Right renal pelvis (tissue), 4 donors: ENCODE measurements at regions not wholly inside any gene's neighbourhood (a gene's known extent, or its start where the extent isn't known, plus 50 kb on each side); places are given as distances from the start of the nearest gene placed in this dataset.
"Not testable (repeated sequence)": the region's sequence is repeated elsewhere in the genome, so short reads cannot be mapped to it uniquely, and the experiment has no call there.

Experiments
- DNase-seq, 4 donors: peaks; one replicate each; pipeline ENCODE4 v3.0.0-alpha.2; 2013; ENCODE audit warnings: low read depth in 4 of 4, low spot score in 3 of 4, missing footprints in 1 of 4

GRCh38 chr14:40414386-40414785 lies 982.2 kb upstream of the FBXO33 start:
- DNase-seq, result no peak

- DNase-seq, result no peak
These were observed 980.9 kb upstream of the FBXO33 start for GRCh38 chr14:40413136-40413535.

- DNase-seq, result no peak
These were observed 978.5 kb upstream of the FBXO33 start for GRCh38 chr14:40410708-40411107.

- DNase-seq, result no peak
These were observed 970.7 kb upstream of the FBXO33 start for GRCh38 chr14:40402957-40403356.

GRCh38 chr14:40398981-40399380 lies 966.7 kb upstream of the FBXO33 start:
- no peak for DNase-seq

GRCh38 chr14:40394634-40395340 lies 962.6 kb upstream of the FBXO33 start:
- DNase-seq, result no peak

- no peak for DNase-seq
These were observed 960.9 kb upstream of the FBXO33 start for GRCh38 chr14:40393143-40393542.

GRCh38 chr14:40386433-40386832 lies 954.2 kb upstream of the FBXO33 start:
- no peak for DNase-seq

GRCh38 chr14:40374221-40374620 lies 942.0 kb upstream of the FBXO33 start:
- DNase-seq, result no peak

- DNase-seq, result no peak
These were observed 938.8 kb upstream of the FBXO33 start for GRCh38 chr14:40371011-40371410.

- no peak for DNase-seq
These were observed 936.1 kb upstream of the FBXO33 start for GRCh38 chr14:40368314-40368713.

- DNase-seq, result no peak
These were observed 935.5 kb upstream of the FBXO33 start for GRCh38 chr14:40367717-40368116.

GRCh38 chr14:40365305-40365704 lies 933.1 kb upstream of the FBXO33 start:
- DNase-seq, result no peak

GRCh38 chr14:40362856-40363255 lies 930.6 kb upstream of the FBXO33 start:
- no peak for DNase-seq

GRCh38 chr14:40354754-40355153 lies 922.5 kb upstream of the FBXO33 start:
- no peak for DNase-seq

GRCh38 chr14:40348104-40348503 lies 915.9 kb upstream of the FBXO33 start:
- DNase-seq, result not testable (repeated sequence)

GRCh38 chr14:40347675-40348074 lies 915.4 kb upstream of the FBXO33 start:
- no peak for DNase-seq

GRCh38 chr14:40346275-40346674 lies 914.0 kb upstream of the FBXO33 start:
- no peak for DNase-seq

- peak in 2 of 4 donors; percentile 11 to 31 for DNase-seq
These were observed 913.1 kb upstream of the FBXO33 start for GRCh38 chr14:40345334-40345733.

GRCh38 chr14:40340708-40341107 lies 908.5 kb upstream of the FBXO33 start:
- no peak for DNase-seq

GRCh38 chr14:40336846-40337245 lies 904.6 kb upstream of the FBXO33 start:
- DNase-seq, result no peak

- DNase-seq, result not testable (repeated sequence)
These were observed 894.3 kb upstream of the FBXO33 start for GRCh38 chr14:40326519-40326918.

- no peak for DNase-seq
These were observed 886.0 kb upstream of the FBXO33 start for GRCh38 chr14:40318211-40318719.
